Activated CD8-positive, alpha-beta memory T cell treated with anti-CD3 and anti-CD28 coated beads, Interleukin-2, amount 50 U/mL, for 24 hours (primary cell): ENCODE measurements at regions not wholly inside any gene's neighbourhood (a gene's known extent, or its start where the extent isn't known, plus 50 kb on each side); places are given as distances from the start of the nearest gene placed in this dataset.
"Not testable (repeated sequence)": the region's sequence is repeated elsewhere in the genome, so short reads cannot be mapped to it uniquely, and the experiment has no call there.

Experiments
- DNase-seq: peaks from one replicate; pipeline ENCODE4 v3.0.0-alpha.2; 2020; ENCODE audit errors: extremely low read depth

- DNase-seq, result no peak
Observed at GRCh38 chr16:26983426-26983825, 83.3 kb upstream of the C16orf82 start.

DNA sequence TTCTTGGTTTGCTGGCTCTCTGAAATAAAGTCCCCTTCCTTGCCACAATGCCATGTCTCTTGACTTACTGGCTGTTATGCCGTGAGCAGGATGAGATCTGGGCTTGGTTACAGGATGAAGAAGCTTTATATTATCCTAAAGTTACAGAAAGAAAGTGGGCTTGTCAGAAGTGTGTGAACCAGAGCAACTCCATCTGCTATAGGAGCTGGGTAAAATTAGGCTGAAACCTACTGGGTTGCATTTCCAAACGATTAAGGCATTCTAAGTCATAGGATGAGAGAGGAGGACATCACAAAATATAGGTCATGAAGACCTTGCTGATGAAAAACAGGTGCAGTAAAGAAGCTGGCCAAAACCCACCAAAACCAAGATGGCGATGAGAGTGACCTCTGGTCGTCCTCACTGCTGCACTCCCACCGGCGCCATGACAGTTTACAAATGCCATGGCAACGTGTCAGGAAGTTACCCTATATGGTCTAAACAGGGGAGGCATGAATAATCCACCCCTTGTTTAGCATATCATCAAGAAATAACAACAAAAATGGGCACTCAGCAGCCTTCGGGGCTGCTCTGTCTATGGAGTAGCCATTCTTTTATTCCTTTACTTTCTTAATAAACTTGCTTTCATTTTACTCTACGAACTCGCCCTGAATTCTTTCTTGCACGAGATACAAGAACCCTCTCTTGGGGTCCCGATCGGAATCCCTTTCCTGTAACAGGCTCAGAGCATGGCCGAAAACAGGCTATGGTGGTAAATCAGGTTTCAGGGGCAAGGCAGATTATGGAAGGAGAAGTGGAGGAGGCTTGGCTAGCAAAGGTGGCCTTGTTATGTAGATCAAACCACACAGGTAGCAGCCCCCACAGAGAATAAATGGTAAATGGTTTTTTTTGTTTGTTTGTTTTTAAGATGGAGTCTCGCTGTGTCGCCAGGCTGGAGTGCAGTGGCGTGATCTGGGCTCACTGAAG lies 81.3 kb upstream of the C16orf82 start:
- no peak for DNase-seq

DNA sequence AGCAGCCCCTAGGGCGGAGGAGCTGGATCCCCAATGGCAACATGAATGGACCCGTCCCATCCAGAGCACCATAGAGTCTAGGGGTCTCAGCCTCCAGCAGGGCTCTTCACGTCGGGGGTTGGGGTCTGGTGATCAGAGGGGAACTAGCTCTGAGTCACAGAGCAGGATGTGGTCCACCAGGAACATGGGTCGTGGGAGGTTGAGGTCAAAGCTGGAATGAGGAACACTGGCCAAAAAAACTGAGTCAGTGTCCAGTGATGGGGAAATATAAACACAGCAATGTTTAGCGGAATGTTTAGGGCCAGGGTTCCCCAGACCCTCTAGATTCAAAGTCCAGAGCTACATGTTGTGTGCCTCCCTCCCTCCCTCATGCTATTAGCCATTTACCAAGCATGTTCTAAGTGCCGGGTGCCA lies 79.1 kb upstream of the C16orf82 start:
- no peak for DNase-seq

DNA sequence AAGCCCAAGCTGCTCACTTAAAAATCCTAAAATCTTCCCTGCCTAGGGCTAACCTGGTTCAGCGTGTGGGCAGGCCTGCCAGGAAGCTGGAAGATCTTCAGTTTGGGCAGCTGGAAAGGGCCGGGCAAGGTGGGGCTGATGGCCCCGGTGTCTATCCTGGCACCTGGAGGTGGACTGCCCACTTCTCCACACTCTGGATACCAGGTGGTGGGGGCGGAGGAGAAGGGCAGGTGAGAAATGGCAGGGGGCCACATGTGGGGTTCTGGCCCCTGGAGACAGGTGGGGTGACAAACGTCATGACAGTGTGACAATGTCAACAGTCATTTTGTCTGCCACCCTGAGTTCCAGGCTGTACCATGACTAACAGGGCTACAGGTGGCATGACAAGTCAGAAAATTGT lies 78.5 kb upstream of the C16orf82 start:
- DNase-seq, result no peak

DNA sequence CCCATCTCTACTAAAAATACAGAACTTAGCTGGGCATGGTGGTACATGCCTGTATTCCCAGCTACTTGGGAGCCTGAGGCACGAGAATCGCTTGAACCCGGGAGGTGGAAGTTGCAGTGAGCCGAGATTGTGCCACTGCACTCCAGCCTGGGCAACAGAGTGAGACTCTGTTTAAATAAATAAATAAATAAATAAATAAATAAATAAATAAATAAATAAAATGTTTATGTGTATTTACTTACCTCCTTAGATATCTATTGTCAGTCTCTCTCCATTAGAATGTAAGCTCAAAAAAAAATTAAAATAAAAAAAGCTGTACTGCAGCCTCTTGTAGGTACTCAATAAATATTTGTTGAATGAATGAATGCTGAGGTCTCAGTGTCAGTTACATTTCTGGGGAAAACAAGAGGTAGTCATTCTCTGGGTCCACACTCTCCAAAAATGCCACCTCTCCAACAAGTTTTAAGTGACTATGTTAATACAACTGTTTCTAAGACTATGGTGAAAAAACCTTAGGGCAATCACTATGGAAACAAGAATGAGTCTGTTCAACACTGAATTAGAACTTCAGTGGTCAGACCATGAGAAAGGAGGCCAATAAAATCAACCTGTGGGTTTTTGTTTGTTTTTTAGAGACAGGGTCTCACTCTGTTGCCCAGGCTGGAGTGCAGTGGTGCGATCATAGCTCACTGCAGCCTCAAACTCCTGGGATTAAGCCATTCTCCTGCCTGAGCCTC lies 76.2 kb upstream of the C16orf82 start:
- DNase-seq, result not testable (repeated sequence)

DNA sequence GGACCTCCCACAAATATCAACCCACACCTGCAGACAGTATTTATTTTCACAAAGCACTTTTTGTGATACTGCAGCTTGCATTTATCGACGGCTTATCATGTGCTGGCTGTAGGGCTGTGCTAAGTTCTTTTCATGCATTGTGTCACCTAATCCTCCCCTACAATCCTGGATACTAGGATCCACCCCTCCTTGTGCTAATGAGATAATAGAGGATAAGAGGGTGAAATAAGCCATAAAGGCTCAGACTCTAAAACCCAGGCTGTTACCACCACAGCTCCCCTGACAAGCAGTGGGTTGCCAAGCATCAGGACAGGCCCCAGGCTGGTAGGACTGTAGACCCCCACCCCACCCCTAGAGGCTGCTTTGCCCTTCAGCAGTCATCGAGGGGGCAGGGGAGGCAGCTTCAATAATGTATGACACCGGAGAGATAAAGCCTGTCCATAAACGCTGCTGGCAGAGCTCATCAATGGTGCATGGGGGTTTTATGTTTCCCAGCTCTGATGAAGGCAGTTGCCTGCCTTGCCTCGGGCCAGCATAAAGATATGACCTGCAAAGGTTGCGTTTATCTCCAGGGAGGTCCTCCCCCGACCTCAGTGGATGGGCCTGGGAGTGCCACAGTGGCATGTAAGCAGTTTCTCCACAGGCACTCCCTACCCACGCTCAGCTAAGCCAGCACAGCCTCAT lies 73.9 kb upstream of the C16orf82 start:
- DNase-seq, result no peak

DNA sequence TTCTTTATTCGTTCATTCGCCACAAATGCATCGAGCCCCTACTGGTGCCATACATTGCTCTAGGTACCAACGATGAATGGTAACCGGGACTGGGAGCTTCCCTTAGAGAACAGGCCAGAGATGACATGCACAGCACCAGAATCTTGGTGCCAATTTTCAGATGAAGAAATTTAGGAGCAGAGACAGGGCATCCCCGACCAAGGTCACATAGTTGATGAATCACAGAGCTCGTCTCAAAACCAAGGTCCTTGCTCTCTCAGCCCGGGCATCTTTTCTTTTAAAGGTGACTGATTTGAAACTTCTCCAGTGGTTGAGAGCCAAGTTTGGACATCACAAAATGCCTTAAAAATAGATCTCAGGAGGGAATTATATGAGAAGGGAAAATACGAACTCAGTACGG lies 73.2 kb upstream of the C16orf82 start:
- no peak for DNase-seq

GRCh38 chr16:26993963-26994362 lies 72.8 kb upstream of the C16orf82 start:
- DNase-seq, result no peak

- no peak for DNase-seq
Observed at GRCh38 chr16:26995522-26995921, 71.2 kb upstream of the C16orf82 start.

GRCh38 chr16:27005386-27005785 lies 61.3 kb upstream of the C16orf82 start:
- DNase-seq, result no peak
